ENCODE measurements at regions not wholly inside any gene's neighbourhood (a gene's known extent, or its start where the extent isn't known, plus 50 kb on each side); places are given as distances from the start of the nearest gene placed in this dataset.

GRCh38 chr12:66960704-66961690, 282.1 kb upstream of the GRIP1 start (continued):
- TF ChIP-seq CTCF (conservative IDR thresholded peaks at IDR 0.05; ENCODE audit: low read depth in 2 of 2) (no peak), POLR2AphosphoS5 (IDR thresholded peaks at IDR 0.05; ENCODE audit: low read depth) (no peak), EZH2phosphoT487 (IDR thresholded peaks at IDR 0.05; ENCODE audit: unreplicated experiment) (no peak), ZNF462 (CRISPR knock-in tag; IDR thresholded peaks at IDR 0.05) (no peak)

- no peaks in the 10 kb centered on the region for H3K36me3 ChIP-seq (ENCODE audit: insufficient read depth)
- DNase-seq (ENCODE audit: low spot score) (no peak), ATAC-seq (no peak)
- no peak overlapping the region for H3K4me3 ChIP-seq
- no peak overlapping the region for H2AFZ ChIP-seq
- no peak overlapping the region for H3K27ac ChIP-seq (ENCODE audit: low read depth)
- H3K27me3 ChIP-seq (ENCODE audit: insufficient read depth): no peaks in the 10 kb centered on the region
- peaks cover 25% of the 10 kb centered on the region for H3K4me1 Mint-ChIP-seq
- no peaks in the 10 kb centered on the region for H3F3A ChIP-seq (replicated peaks; ENCODE audit: low read depth)
- H3K4me1 ChIP-seq (ENCODE audit: insufficient read depth): peaks cover 20% of the 10 kb centered on the region
- peaks cover 3% of the 10 kb centered on the region; the same call in 1 of the 2 replicates for H3K9me2 ChIP-seq (ENCODE audit: insufficient read depth)
- 0 out of 2 replicates have a peak, but pooled peaks cover 3% of the 10 kb centered on the region for H4K20me1 ChIP-seq (replicated peaks; ENCODE audit: insufficient read depth)
- no peaks in the 10 kb centered on the region for H3K79me2 ChIP-seq (replicated peaks; ENCODE audit: insufficient read depth)
- H3K27ac Mint-ChIP-seq: no peak overlapping the region
- no peak overlapping the region for H3K4me2 ChIP-seq
- peaks cover 2% of the 10 kb centered on the region for H3K27me3 Mint-ChIP-seq (ENCODE audit: insufficient read depth, low read depth, poor library complexity)
- no peaks in the 10 kb centered on the region for H3K9me3 Mint-ChIP-seq
- no peak overlapping the region for H3K4me3 Mint-ChIP-seq
- H3K36me3 Mint-ChIP-seq (ENCODE audit: low read depth): no peaks in the 10 kb centered on the region
- TF ChIP-seq EZH2 (IDR thresholded peaks at IDR 0.05; ENCODE audit: low read depth, unreplicated experiment) (no peak), ZNF462 (CRISPR knock-in tag; IDR thresholded peaks at IDR 0.05) (no peak), EZH2phosphoT487 (IDR thresholded peaks at IDR 0.05; ENCODE audit: unreplicated experiment) (no peak)
These were observed 283.4 kb upstream of the GRIP1 start for GRCh38 chr12:66962290-66962689.
